Lower leg skin (tissue), 3 donors: ENCODE measurements at regions not wholly inside any gene's neighbourhood (a gene's known extent, or its start where the extent isn't known, plus 50 kb on each side); places are given as distances from the start of the nearest gene placed in this dataset.

ENCODE experiments used
- CTCF ChIP-seq, 3 donors: fragments of 450-650 bp; IDR thresholded peaks; one replicate each; pipeline ENCODE4 v1.5.1; 2016; ENCODE audit warnings: antibody characterized with exemption in 3 of 3, mild to moderate bottlenecking in 3 of 3, moderate library complexity in 2 of 3
- POLR2A ChIP-seq, 2 donors: fragments of 450-650 bp; IDR thresholded peaks; one replicate each; pipeline ENCODE4 v1.6.1; 2016 to 2017; ENCODE audit warnings: antibody characterized with exemption in 2 of 2, mild to moderate bottlenecking in 1 of 2, moderate library complexity in 1 of 2

- TF ChIP-seq POLR2A (IDR thresholded peaks at IDR 0.05) (no peak), CTCF (IDR thresholded peaks at IDR 0.05) (no peak)
These were observed 144.2 kb upstream of the RAI14 start for GRCh38 chr5:34511915-34512314.
